ENCODE measurements at regions not wholly inside any gene's neighbourhood (a gene's known extent, or its start where the extent isn't known, plus 50 kb on each side); places are given as distances from the start of the nearest gene placed in this dataset. TPM values are rescaled to one million over a fixed set of nuclear protein-coding genes. Genes with fewer than 3 reads are reported as not detected.

Small RNA genes lying in the stretch of these regions (small RNA-seq; reads per million reads assigned to genes)
- not detected for gene RNU6-1051P (ENCODE audit: low replicate concordance)
